Peyer's patch (tissue), 4 donors: ENCODE measurements at regions not wholly inside any gene's neighbourhood (a gene's known extent, or its start where the extent isn't known, plus 50 kb on each side); places are given as distances from the start of the nearest gene placed in this dataset.

Experiments used
- DNase-seq, 3 donors: peaks; one replicate each; pipeline ENCODE4 v3.0.0-alpha.2; 2017 to 2019
- H3K27ac ChIP-seq, 4 donors: fragments of 200-600 bp; sonication (generic); one replicate each; pipeline ENCODE4 v1.5.1; 2016 to 2019
- H3K27me3 ChIP-seq, 2 donors: fragments of 200-600 bp; sonication (generic); one replicate each; pipeline ENCODE4 v1.5.1; 2019
- H3K36me3 ChIP-seq, 3 donors: fragments of 200-600 bp; sonication (generic); one replicate each; pipeline ENCODE4 v1.5.1; 2016 to 2019
- H3K4me1 ChIP-seq, 4 donors: fragments of 200-600 bp; sonication (generic); one replicate each; pipeline ENCODE4 v1.5.1; 2016 to 2019
- H3K4me3 ChIP-seq, 4 donors: fragments of 200-600 bp; sonication (generic); 1 replicate in 3 of 4; 2 replicates in 1 of 4; pipeline ENCODE4 v1.5.1; 2016 to 2019; ENCODE audit warnings: mild to moderate bottlenecking in 1 of 4
- H3K9me3 ChIP-seq, 4 donors: fragments of 200-600 bp; sonication (generic); one replicate each; pipeline ENCODE4 v1.5.1; 2016 to 2019; ENCODE audit warnings: mild to moderate bottlenecking in 1 of 4
- POLR2A ChIP-seq, 2 donors: fragments of 450-650 bp; IDR thresholded peaks; one replicate each; pipeline ENCODE4 v1.5.1; 2017; ENCODE audit warnings: antibody characterized with exemption in 2 of 2, mild to moderate bottlenecking in 2 of 2, moderate library complexity in 2 of 2
- TF ChIP-seq, protein P1 (sequence below), 6 experiments: fragments of 450-650 bp in 4 of 6; fragments of 200-600 bp in 2 of 6; sonication (generic) in 1 of 6; IDR thresholded peaks; one replicate each; pipeline ENCODE4 v1.5.1; 2017 to 2019; ENCODE audit warnings: antibody characterized with exemption in 6 of 6, mild to moderate bottlenecking in 3 of 6, moderate library complexity in 1 of 6

DNA sequence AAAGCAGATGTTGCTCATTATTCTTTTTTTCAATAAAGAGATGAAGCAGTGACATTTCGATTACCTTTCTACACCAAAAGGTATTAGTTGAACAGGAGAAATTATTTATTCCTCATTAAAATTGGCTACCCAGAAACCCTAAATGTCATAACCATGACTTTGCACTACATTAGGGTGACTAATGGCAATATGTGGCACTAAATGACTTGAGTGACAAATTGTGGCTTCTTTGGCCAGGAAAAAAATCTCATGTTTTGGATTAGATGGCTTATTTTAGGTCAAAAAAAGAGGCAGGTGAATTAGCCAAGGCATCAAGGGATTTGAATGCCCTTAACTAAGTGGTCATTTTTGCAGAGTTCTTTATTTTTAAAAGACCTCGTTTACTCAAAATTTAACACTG is 353.9 kb downstream of the NDFIP2 start:
- no peaks in the 10 kb centered on the region for H3K27me3 ChIP-seq
- no peaks in the 10 kb centered on the region for H3K9me3 ChIP-seq
- H3K4me3 ChIP-seq, result no peak overlapping the region
- no peak for DNase-seq
- no peak for TF ChIP-seq POLR2A (IDR thresholded peaks at IDR 0.05)
- TF ChIP-seq, protein P1, sequence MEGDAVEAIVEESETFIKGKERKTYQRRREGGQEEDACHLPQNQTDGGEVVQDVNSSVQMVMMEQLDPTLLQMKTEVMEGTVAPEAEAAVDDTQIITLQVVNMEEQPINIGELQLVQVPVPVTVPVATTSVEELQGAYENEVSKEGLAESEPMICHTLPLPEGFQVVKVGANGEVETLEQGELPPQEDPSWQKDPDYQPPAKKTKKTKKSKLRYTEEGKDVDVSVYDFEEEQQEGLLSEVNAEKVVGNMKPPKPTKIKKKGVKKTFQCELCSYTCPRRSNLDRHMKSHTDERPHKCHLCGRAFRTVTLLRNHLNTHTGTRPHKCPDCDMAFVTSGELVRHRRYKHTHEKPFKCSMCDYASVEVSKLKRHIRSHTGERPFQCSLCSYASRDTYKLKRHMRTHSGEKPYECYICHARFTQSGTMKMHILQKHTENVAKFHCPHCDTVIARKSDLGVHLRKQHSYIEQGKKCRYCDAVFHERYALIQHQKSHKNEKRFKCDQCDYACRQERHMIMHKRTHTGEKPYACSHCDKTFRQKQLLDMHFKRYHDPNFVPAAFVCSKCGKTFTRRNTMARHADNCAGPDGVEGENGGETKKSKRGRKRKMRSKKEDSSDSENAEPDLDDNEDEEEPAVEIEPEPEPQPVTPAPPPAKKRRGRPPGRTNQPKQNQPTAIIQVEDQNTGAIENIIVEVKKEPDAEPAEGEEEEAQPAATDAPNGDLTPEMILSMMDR (IDR thresholded peaks at IDR 0.05), result no peak
- H3K36me3 ChIP-seq, result no peaks in the 10 kb centered on the region
- H3K4me1 ChIP-seq, result no peaks in the 10 kb centered on the region
- no peak overlapping the region for H3K27ac ChIP-seq

DNA sequence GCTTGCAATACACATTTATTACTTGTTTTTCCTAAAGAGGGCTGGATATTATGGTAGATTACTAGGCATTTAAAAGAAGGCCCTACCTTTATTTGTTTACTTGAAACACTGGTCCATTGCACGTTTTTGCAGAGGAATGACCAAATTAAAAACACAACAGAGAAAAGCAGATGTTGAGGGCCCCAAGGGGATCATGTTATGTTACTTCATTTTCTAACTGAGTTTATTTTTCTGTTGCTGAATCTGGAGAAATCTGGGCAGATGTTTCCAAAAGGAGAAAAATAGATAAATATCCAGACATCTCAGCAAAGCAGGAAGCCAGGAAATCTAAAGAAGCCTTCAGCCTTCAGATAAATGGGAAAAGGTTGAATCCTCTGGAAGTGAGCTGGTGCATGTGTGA is 353.0 kb downstream of the NDFIP2 start:
- no peaks in the 10 kb centered on the region for H3K9me3 ChIP-seq
- H3K36me3 ChIP-seq, result no peaks in the 10 kb centered on the region
- no peak overlapping the region for H3K4me3 ChIP-seq
- no peak for DNase-seq
- H3K27ac ChIP-seq, result no peak overlapping the region
- TF ChIP-seq, protein P1 (IDR thresholded peaks at IDR 0.05), result no peak
- no peak for TF ChIP-seq POLR2A (IDR thresholded peaks at IDR 0.05)
- no peaks in the 10 kb centered on the region for H3K27me3 ChIP-seq
- no peaks in the 10 kb centered on the region for H3K4me1 ChIP-seq

DNA sequence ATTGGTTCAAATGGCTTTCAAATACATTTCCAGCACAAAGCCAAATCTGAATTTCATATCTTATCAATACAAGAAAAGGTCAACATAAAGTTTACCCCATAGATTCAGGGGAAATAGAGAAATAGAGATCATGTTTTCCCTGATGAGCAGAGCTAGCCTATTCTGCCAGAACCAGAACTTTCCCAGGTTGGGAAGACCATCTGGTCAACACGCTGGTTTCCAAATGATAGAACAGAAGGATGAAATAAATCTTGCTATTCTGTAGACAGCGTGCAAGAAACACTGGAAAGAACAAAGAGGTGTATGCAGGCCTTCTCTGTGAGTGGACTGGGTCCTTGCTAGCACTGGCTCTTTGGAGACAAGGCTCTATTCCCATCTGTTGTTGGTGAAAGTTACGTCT is 350.6 kb downstream of the NDFIP2 start:
- Histone ChIP-seq H3K27me3 (no peaks in the 10 kb centered on the region), H3K9me3 (no peaks in the 10 kb centered on the region), H3K4me3 (no peak overlapping the region), H3K4me1 (no peaks in the 10 kb centered on the region), H3K36me3 (no peaks in the 10 kb centered on the region), H3K27ac (no peak overlapping the region)
- no peak for TF ChIP-seq POLR2A (IDR thresholded peaks at IDR 0.05)
- TF ChIP-seq, protein P1 (IDR thresholded peaks at IDR 0.05), result no peak
- DNase-seq, result no peak

DNA sequence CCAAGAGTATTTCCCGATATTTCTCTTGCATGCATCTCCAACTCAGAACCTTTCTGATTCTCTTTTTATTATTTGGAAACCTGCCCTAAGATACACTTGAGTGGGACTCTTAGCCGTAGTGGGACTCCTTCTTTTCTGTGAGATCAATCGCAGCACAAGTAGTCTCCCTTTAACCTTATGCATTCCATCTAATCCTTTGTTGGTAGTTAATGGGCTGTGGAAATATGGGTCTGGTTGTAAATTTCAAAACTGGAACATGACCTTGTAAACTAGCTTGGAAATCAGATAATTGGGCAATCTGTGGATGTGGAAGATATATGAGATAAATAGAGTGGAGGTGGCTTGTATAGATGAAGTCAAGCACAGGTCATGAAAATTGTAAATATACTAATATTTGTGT is 350.0 kb downstream of the NDFIP2 start:
- Histone ChIP-seq H3K27ac (no peak overlapping the region), H3K9me3 (no peaks in the 10 kb centered on the region), H3K36me3 (no peaks in the 10 kb centered on the region), H3K27me3 (no peaks in the 10 kb centered on the region), H3K4me1 (no peaks in the 10 kb centered on the region), H3K4me3 (no peak overlapping the region)
- no peak for DNase-seq
- TF ChIP-seq, protein P1 (IDR thresholded peaks at IDR 0.05), result no peak
- no peak for TF ChIP-seq POLR2A (IDR thresholded peaks at IDR 0.05)

DNA sequence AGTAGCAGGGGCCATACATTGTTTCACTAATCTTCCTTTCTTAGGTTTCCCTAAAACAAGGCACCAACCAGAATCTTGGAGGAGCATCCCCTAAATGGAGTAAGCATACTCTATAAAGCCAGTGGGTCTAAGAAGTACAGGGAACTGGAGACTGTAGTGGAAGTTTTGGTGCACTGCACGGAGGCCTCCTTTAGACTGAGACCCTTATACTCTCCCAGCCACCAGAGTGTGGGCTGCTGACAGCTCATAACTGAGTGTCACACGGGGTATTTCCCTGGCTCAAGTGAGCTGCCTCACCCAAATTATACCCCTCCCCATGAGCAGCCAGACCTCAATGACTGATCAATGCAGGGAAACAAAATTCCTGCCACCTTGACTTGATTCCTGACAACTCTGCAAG is 349.5 kb downstream of the NDFIP2 start:
- no peak for DNase-seq
- TF ChIP-seq, protein P1 (IDR thresholded peaks at IDR 0.05), result no peak
- TF ChIP-seq POLR2A (IDR thresholded peaks at IDR 0.05), result no peak
- H3K4me3 ChIP-seq, result no peak overlapping the region
- no peaks in the 10 kb centered on the region for H3K9me3 ChIP-seq
- no peak overlapping the region for H3K27ac ChIP-seq
- no peaks in the 10 kb centered on the region for H3K27me3 ChIP-seq
- no peaks in the 10 kb centered on the region for H3K36me3 ChIP-seq
- H3K4me1 ChIP-seq, result no peaks in the 10 kb centered on the region

DNA sequence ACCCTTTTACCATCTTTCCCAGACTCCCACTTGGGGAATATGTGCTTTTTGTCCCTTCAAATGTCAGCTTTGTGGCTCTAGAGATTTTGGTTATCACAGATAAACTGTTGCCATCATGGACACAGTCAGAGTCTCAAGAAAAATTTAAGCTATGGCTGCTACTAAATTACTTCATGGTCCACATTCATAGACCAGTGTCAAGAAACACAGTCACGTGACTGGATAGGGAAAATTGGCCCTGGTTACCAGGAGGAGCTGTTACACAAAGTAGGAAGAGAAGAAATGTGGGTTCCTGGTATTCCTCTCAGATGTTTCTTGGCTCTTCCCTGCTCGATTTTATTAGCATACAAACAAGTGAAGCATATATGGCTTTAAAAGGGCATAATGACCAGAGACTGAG is 348.9 kb downstream of the NDFIP2 start:
- DNase-seq, result no peak
- Histone ChIP-seq H3K4me3 (no peak overlapping the region), H3K27me3 (no peaks in the 10 kb centered on the region), H3K9me3 (no peaks in the 10 kb centered on the region), H3K4me1 (no peaks in the 10 kb centered on the region), H3K27ac (no peak overlapping the region), H3K36me3 (no peaks in the 10 kb centered on the region)
- TF ChIP-seq POLR2A (IDR thresholded peaks at IDR 0.05), result no peak
- TF ChIP-seq, protein P1 (IDR thresholded peaks at IDR 0.05), result no peak
